SK-N-MC (cell line): ENCODE measurements at regions not wholly inside any gene's neighbourhood (a gene's known extent, or its start where the extent isn't known, plus 50 kb on each side); places are given as distances from the start of the nearest gene placed in this dataset.
"Not testable (repeated sequence)": the region's sequence is repeated elsewhere in the genome, so short reads cannot be mapped to it uniquely, and the experiment has no call there.

Source experiments
- DNase-seq: peaks from one replicate; pipeline ENCODE4 v3.0.0-alpha.2; 2011; ENCODE audit warnings: low read depth, low spot score
- H3K27ac ChIP-seq: fragments of 200-600 bp; sonication (generic); 2 replicates; pipeline ENCODE4 v1.5.1; 2016; ENCODE audit warnings: mixed run types
- H3K36me3 ChIP-seq: fragments of 200-600 bp; sonication (generic); 2 replicates; pipeline ENCODE4 v1.6.1; 2017; ENCODE audit warnings: antibody characterized with exemption, low read length, mixed read lengths; ENCODE audit not compliant: insufficient read depth
- H3K4me3 ChIP-seq: fragments of 200-600 bp; sonication (generic); 2 replicates; pipeline ENCODE4 v1.5.1; 2016
- H3K9ac ChIP-seq: fragments of 200-600 bp; sonication (generic); 2 replicates; pipeline ENCODE4 v1.8.0; 2017; ENCODE audit warnings: mixed run types, mixed read lengths; ENCODE audit not compliant: insufficient read length
- H3K9me3 ChIP-seq: fragments of 200-600 bp; sonication (generic); 2 replicates; pipeline ENCODE4 v1.6.1; 2017; ENCODE audit warnings: low read depth, mild to moderate bottlenecking, antibody characterized with exemption, low read length, moderate library complexity, mixed read lengths
- EZH2 ChIP-seq: fragments of 200-600 bp; sonication (generic); IDR thresholded peaks from one replicate; pipeline ENCODE4 v1.6.1; 2017; ENCODE audit warnings: antibody characterized with exemption
- FOXP2 ChIP-seq: optimal IDR thresholded peaks from 2 replicates; pipeline ENCODE3; 2011; ENCODE audit warnings: mild to moderate bottlenecking, moderate library complexity; ENCODE audit not compliant: insufficient read depth; ENCODE audit errors: extremely low read length, control extremely low read depth
- POLR2AphosphoS5 ChIP-seq: IDR thresholded peaks from 2 replicates; pipeline ENCODE4 v1.6.1; 2012; ENCODE audit warnings: mild to moderate bottlenecking, low read depth, low read length, borderline replicate concordance

DNA sequence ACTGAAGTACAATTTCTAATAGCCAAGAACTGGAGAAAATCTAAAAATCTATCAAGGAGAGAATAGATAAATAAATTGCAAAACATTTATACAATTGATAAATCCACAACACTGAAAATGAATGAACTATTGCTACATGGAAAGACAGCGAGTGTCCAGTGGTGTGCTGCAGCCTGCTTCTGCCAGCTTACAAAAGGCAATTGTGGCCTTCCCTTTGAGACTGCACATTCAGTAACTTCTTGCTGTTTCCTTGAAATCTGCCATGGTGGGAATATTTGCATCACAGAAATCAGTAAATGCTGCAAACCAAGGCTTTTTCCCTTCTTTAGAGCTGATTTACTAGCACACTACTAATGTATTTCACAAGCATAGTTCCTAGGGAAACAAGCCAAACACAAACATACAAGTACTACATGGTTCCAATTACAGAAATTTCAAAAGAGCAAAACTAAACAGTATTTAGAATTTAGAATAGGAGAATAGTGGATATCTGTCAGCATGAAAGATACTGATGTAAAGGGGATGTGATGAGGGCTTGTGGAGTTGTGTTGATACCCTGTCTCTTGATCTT lies 76.9 kb upstream of the TRIM77 start:
- no peak overlapping the region for H3K27ac ChIP-seq
- no peak overlapping the region for H3K4me3 ChIP-seq
- H3K9me3 ChIP-seq: no peaks in the 10 kb centered on the region
- H3K36me3 ChIP-seq: no peaks in the 10 kb centered on the region
- no peak for TF ChIP-seq FOXP2
- TF ChIP-seq POLR2AphosphoS5: no peak
- no peak for TF ChIP-seq EZH2
- no peak for DNase-seq
- H3K9ac ChIP-seq: no peak overlapping the region

DNA sequence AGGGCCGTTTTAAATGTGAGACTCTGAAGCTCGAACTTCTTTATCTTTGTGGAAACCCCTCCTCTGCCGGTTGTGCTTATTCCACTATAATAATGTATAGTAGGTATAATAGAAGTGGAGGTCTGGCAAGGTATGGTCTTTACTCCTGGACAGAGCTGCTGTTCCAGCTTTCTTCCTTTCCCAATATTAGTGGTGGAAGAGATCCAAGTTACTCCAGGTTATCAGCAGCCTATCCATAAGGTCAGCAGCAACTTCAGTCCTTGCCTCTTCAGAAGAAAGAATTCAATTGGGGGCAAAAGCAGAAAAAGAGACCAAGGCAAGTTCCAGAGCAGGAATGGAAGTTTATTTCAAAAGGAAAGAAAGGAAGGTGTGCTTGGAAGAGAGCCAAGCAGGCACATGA lies 69.3 kb upstream of the TRIM77 start:
- not testable (repeated sequence) for H3K9me3 ChIP-seq, H3K4me3 ChIP-seq, DNase-seq, H3K27ac ChIP-seq, H3K36me3 ChIP-seq, H3K9ac ChIP-seq

DNA sequence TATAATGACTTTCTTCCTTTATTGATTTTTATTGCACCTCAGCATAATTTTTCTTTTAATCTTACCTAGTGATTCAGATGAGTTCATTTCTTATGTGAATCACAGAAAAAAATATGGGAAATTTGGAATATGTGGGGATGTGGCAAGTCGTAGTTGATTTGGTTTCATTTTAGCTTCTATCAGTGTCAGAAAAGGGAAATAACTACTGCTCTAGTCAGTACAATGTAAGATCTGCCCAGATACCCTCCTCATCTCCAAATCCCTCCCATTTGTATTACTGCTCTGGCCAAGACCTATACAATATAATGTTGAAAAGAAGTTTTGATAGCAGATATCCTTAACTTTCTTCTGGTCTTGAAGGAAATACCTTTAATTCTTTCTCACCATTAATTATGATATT lies 61.9 kb upstream of the TRIM77 start:
- H3K27ac ChIP-seq, H3K4me3 ChIP-seq, H3K36me3 ChIP-seq, H3K9me3 ChIP-seq, H3K9ac ChIP-seq, DNase-seq: not testable (repeated sequence)

GRCh38 chr11:89648996-89649395 lies 61.1 kb upstream of the TRIM77 start:
- DNase-seq, H3K9ac ChIP-seq: not testable (repeated sequence)

DNA sequence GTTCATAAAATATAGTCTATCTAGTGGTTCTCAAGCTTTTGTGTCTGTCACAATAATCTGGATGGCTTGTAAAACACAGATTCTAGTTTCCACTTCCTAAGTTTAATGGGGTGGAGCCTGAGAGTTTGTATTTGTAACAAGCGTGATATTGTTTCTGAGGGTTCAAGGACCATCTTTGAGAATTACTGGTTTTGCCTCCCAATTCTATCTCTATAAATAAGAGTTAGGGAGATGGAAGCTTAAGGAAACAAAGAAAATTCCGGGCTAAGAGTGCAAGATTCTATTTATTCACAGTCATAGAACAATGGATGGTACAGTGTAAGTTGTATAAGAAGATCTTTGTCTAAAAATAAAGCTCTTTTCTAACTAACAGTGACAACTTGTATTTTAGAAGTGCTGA lies 55.4 kb upstream of the TRIM77 start:
- not testable (repeated sequence) for DNase-seq

More at GRCh38 chr11:89648996-89649395, 61.1 kb upstream of the TRIM77 start:
- H3K36me3 ChIP-seq, H3K9me3 ChIP-seq, H3K4me3 ChIP-seq, H3K27ac ChIP-seq: not testable (repeated sequence)

GRCh38 chr11:89658767-89659166 lies 51.3 kb upstream of the TRIM77 start:
- not testable (repeated sequence) for H3K36me3 ChIP-seq, H3K9me3 ChIP-seq, H3K27ac ChIP-seq, H3K4me3 ChIP-seq, H3K9ac ChIP-seq, DNase-seq

More for the DNA sequence above, 55.4 kb upstream of the TRIM77 start:
- not testable (repeated sequence) for H3K27ac ChIP-seq, H3K4me3 ChIP-seq, H3K9me3 ChIP-seq, H3K36me3 ChIP-seq, H3K9ac ChIP-seq

- H3K4me3 ChIP-seq, H3K27ac ChIP-seq, DNase-seq, H3K9me3 ChIP-seq, H3K9ac ChIP-seq, H3K36me3 ChIP-seq: not testable (repeated sequence)
These were observed 50.7 kb upstream of the TRIM77 start for GRCh38 chr11:89659414-89659813.

- DNase-seq: no peak
- no peak overlapping the region for H3K4me3 ChIP-seq
- no peak for TF ChIP-seq POLR2AphosphoS5
- no peak for TF ChIP-seq FOXP2
- TF ChIP-seq EZH2: no peak
- H3K27ac ChIP-seq: no peak overlapping the region
- H3K36me3 ChIP-seq: no peaks in the 10 kb centered on the region
- H3K9ac ChIP-seq: no peak overlapping the region
- H3K9me3 ChIP-seq: no peaks in the 10 kb centered on the region
These were observed 49.9 kb upstream of the TRIM77 start for GRCh38 chr11:89660234-89660633.
